ENCODE measurements at regions not wholly inside any gene's neighbourhood (a gene's known extent, or its start where the extent isn't known, plus 50 kb on each side); places are given as distances from the start of the nearest gene placed in this dataset.

DNA sequence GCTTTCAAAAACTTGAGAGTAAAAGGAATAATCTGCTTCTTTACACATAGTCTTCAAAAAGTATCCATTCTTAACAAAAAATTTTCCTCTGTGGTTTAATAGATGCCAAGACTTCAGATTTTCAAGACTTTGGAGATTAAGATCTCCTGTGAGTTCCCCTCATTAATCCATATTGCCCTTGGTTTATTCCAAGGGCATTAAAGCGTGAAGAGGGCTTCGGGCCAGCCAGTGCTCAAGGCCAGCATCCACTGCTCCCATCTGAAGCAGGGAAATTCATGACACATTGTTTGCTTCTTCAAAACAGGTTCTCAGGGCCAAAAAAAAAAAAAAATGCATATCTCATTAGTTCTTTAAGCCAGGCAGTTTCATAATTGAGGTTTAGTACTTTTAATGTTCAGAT, 137.3 kb upstream of the RHOBTB1 start:
- Mint-ChIP-seq H3K36me3 (ENCODE audit: low read depth) (no peaks in the 10 kb centered on the region), H3K27me3 (no peaks in the 10 kb centered on the region), H3K4me3 (no peak overlapping the region), H3K4me1 (ENCODE audit: low read depth) (peaks cover 6% of the 10 kb centered on the region), H3K9me3 (peaks cover 8% of the 10 kb centered on the region), H3K27ac (no peak overlapping the region)
- intact Hi-C loops (cut with micrococcal nuclease) = no loop called here

GRCh38 chr10:61078542-61079275, 134.7 kb upstream of the RHOBTB1 start:
- Mint-ChIP-seq H3K36me3 (ENCODE audit: low read depth) (no peaks in the 10 kb centered on the region), H3K27me3 (no peaks in the 10 kb centered on the region), H3K4me1 (ENCODE audit: low read depth) (peaks cover 6% of the 10 kb centered on the region), H3K27ac (no peak overlapping the region), H3K4me3 (no peak overlapping the region), H3K9me3 (no peaks in the 10 kb centered on the region)
- intact Hi-C loops (cut with micrococcal nuclease) = no loop called here

- peaks cover 6% of the 10 kb centered on the region for H3K4me1 Mint-ChIP-seq (ENCODE audit: low read depth)
- H3K9me3 Mint-ChIP-seq = no peaks in the 10 kb centered on the region
- no peak overlapping the region for H3K27ac Mint-ChIP-seq
- intact Hi-C loops (cut with micrococcal nuclease) = no loop called here
- no peaks in the 10 kb centered on the region for H3K36me3 Mint-ChIP-seq (ENCODE audit: low read depth)
- H3K4me3 Mint-ChIP-seq = no peak overlapping the region
- no peaks in the 10 kb centered on the region for H3K27me3 Mint-ChIP-seq
Observed at GRCh38 chr10:61076572-61077114, 132.7 kb upstream of the RHOBTB1 start.

DNA sequence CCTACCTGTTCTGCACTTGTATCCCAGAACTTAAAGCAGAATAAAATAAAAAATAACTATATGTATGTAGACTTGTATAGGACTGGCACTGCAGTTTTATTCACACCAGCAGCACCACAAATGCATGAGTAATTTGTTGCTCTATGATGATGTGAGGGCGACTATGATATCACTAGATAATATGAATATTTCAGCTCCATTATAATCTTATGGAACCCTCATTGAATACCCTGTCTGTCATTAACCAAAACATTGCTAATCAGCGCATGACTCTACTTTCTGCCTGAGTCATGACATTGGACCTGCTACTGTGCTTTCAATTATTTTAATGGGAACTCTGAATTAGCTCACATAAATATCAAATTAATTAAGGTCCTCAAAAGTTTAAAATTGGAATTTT, 129.4 kb upstream of the RHOBTB1 start:
- no peak overlapping the region for H3K27ac Mint-ChIP-seq
- intact Hi-C loops (cut with micrococcal nuclease) = no loop called here
- H3K36me3 Mint-ChIP-seq (ENCODE audit: low read depth) = no peaks in the 10 kb centered on the region
- no peaks in the 10 kb centered on the region for H3K9me3 Mint-ChIP-seq
- H3K4me3 Mint-ChIP-seq = no peak overlapping the region
- peaks cover 6% of the 10 kb centered on the region for H3K4me1 Mint-ChIP-seq (ENCODE audit: low read depth)
- H3K27me3 Mint-ChIP-seq = no peaks in the 10 kb centered on the region

GRCh38 chr10:61071580-61071979, 127.6 kb upstream of the RHOBTB1 start:
- H3K9me3 Mint-ChIP-seq = no peaks in the 10 kb centered on the region
- H3K4me3 Mint-ChIP-seq = no peak overlapping the region
- no peaks in the 10 kb centered on the region for H3K27me3 Mint-ChIP-seq
- peaks cover 2% of the 10 kb centered on the region for H3K4me1 Mint-ChIP-seq (ENCODE audit: low read depth)
- no peaks in the 10 kb centered on the region for H3K36me3 Mint-ChIP-seq (ENCODE audit: low read depth)
- H3K27ac Mint-ChIP-seq = no peak overlapping the region
- intact Hi-C loops (cut with micrococcal nuclease) = no loop called here

DNA sequence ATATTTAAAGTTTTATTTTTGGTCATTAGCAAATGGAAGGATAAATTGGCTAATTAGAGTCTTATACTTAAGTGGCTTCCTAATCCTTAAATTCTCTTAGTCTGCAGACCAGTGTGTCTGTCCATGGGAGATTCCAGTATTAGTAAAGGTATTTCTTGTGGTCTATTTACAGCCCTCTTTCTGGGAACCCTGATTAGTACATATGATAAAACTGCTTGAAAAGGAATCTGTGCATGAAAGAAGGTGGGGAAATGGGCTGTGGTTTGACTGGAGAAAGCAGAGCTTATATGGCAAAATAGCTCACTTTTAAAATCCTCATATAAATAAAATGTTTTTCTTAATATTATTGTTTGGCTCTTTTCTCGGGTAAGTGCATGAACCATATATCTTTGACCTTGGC, 124.5 kb upstream of the RHOBTB1 start:
- intact Hi-C loops (cut with micrococcal nuclease) = no loop called here
- Mint-ChIP-seq H3K27ac (no peak overlapping the region), H3K27me3 (no peaks in the 10 kb centered on the region), H3K36me3 (ENCODE audit: low read depth) (no peaks in the 10 kb centered on the region), H3K4me3 (no peak overlapping the region), H3K9me3 (no peaks in the 10 kb centered on the region), H3K4me1 (ENCODE audit: low read depth) (no peaks in the 10 kb centered on the region)

GRCh38 chr10:61067671-61068336, 123.8 kb upstream of the RHOBTB1 start:
- H3K4me1 Mint-ChIP-seq (ENCODE audit: low read depth) = no peaks in the 10 kb centered on the region
- H3K4me3 Mint-ChIP-seq = no peak overlapping the region
- intact Hi-C loops (cut with micrococcal nuclease) = no loop called here
- no peaks in the 10 kb centered on the region for H3K36me3 Mint-ChIP-seq (ENCODE audit: low read depth)
- H3K27ac Mint-ChIP-seq = no peak overlapping the region
- H3K9me3 Mint-ChIP-seq = no peaks in the 10 kb centered on the region
- H3K27me3 Mint-ChIP-seq = no peaks in the 10 kb centered on the region

GRCh38 chr10:61066661-61067344, 122.8 kb upstream of the RHOBTB1 start:
- Mint-ChIP-seq H3K9me3 (no peaks in the 10 kb centered on the region), H3K27ac (no peak overlapping the region), H3K4me1 (ENCODE audit: low read depth) (no peaks in the 10 kb centered on the region), H3K4me3 (no peak overlapping the region), H3K27me3 (no peaks in the 10 kb centered on the region), H3K36me3 (ENCODE audit: low read depth) (no peaks in the 10 kb centered on the region)
- intact Hi-C loops (cut with micrococcal nuclease) = no loop called here

- no peaks in the 10 kb centered on the region for H3K27me3 Mint-ChIP-seq
- no peaks in the 10 kb centered on the region for H3K4me1 Mint-ChIP-seq (ENCODE audit: low read depth)
- H3K27ac Mint-ChIP-seq = no peak overlapping the region
- no peaks in the 10 kb centered on the region for H3K36me3 Mint-ChIP-seq (ENCODE audit: low read depth)
- H3K9me3 Mint-ChIP-seq = no peaks in the 10 kb centered on the region
- H3K4me3 Mint-ChIP-seq = no peak overlapping the region
- intact Hi-C loops (cut with micrococcal nuclease) = no loop called here
Observed at GRCh38 chr10:61065051-61065450, 121.1 kb upstream of the RHOBTB1 start.

DNA sequence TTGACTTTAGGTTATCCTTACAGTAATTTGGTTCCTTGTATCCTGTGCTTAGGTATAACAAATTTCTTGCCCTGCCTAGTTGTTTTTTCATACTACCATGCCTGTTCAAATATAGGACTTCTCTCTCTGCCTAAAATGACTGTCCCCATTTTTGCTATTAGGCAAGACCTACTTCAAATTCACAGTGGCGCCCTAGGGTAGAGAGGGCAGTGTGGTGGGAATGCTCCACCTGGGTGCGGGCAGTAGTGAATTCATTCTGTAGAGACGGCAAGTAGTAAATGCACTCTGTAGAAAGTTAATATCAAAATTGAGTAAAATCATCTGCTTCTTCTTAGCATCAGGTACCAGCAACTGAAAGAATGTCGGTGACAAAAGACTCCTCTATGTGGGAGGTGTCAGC, 120.4 kb upstream of the RHOBTB1 start:
- H3K4me3 Mint-ChIP-seq = no peak overlapping the region
- intact Hi-C loops (cut with micrococcal nuclease) = no loop called here
- no peaks in the 10 kb centered on the region for H3K4me1 Mint-ChIP-seq (ENCODE audit: low read depth)
- no peaks in the 10 kb centered on the region for H3K36me3 Mint-ChIP-seq (ENCODE audit: low read depth)
- H3K27me3 Mint-ChIP-seq = no peaks in the 10 kb centered on the region
- no peak overlapping the region for H3K27ac Mint-ChIP-seq
- no peaks in the 10 kb centered on the region for H3K9me3 Mint-ChIP-seq

- no peak overlapping the region for H3K27ac Mint-ChIP-seq
- H3K4me3 Mint-ChIP-seq = no peak overlapping the region
- H3K27me3 Mint-ChIP-seq = no peaks in the 10 kb centered on the region
- no peaks in the 10 kb centered on the region for H3K4me1 Mint-ChIP-seq (ENCODE audit: low read depth)
- H3K9me3 Mint-ChIP-seq = no peaks in the 10 kb centered on the region
- H3K36me3 Mint-ChIP-seq (ENCODE audit: low read depth) = no peaks in the 10 kb centered on the region
- intact Hi-C loops (cut with micrococcal nuclease) = no loop called here
Observed at GRCh38 chr10:61063901-61064300, 119.9 kb upstream of the RHOBTB1 start.

GRCh38 chr10:61063034-61063433, 119.0 kb upstream of the RHOBTB1 start:
- H3K36me3 Mint-ChIP-seq (ENCODE audit: low read depth) = no peaks in the 10 kb centered on the region
- intact Hi-C loops (cut with micrococcal nuclease) = no loop called here
- H3K9me3 Mint-ChIP-seq = no peaks in the 10 kb centered on the region
- no peaks in the 10 kb centered on the region for H3K27me3 Mint-ChIP-seq
- no peaks in the 10 kb centered on the region for H3K4me1 Mint-ChIP-seq (ENCODE audit: low read depth)
- no peak overlapping the region for H3K27ac Mint-ChIP-seq
- H3K4me3 Mint-ChIP-seq = no peak overlapping the region

DNA sequence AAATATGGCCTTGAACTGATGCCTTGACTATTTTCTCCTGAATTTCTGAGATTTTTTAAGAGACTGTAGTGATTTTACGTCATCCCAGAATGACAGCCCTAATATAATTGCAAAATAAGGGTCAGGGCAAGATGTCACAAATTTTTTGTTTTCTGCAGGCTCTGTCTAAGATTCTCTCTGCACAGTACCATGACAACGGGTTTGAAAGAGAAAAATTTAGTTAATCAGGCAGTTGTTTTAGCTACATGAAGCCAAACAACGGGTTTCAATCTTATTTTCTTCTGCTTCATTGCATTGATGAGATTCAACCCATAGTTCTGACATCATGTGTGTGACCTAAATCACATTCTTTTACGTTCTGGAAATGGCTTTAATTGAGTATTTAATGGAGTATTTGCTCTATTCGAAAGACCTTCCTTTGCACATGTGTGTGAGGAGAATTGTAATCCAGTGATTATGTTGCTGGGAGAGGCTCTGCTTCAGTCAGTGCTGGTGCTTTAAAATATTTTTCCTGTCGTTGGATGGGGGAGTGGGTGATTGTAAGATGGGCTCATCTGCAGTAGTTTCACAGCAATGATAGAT, 118.0 kb upstream of the RHOBTB1 start:
- no peaks in the 10 kb centered on the region for H3K36me3 Mint-ChIP-seq (ENCODE audit: low read depth)
- H3K4me1 Mint-ChIP-seq (ENCODE audit: low read depth) = no peaks in the 10 kb centered on the region
- no peak overlapping the region for H3K4me3 Mint-ChIP-seq
- intact Hi-C loops (cut with micrococcal nuclease) = no loop called here
- no peaks in the 10 kb centered on the region for H3K9me3 Mint-ChIP-seq
- no peak overlapping the region for H3K27ac Mint-ChIP-seq
- H3K27me3 Mint-ChIP-seq = no peaks in the 10 kb centered on the region

DNA sequence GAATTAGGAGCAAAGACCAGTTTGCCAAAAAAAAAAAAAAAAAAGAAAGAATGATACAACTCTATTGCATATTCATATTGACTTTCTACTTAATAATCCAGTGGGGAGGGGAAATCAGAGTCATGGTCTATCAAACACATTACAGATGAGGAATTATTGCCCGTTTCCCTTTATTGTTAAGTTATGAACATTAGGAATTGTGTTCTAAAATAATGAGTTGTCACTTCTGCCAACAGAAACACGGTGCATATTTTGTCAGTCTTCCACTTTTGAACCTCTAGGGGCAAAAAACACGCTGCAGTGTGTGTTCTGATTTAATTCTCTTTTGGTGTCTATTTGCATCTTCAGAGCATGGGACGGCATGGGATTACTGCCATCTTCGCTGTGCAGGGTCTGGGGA, 115.7 kb upstream of the RHOBTB1 start:
- intact Hi-C loops (cut with micrococcal nuclease) = no loop called here

More for the DNA sequence above, 115.7 kb upstream of the RHOBTB1 start:
- H3K36me3 Mint-ChIP-seq (ENCODE audit: low read depth) = no peaks in the 10 kb centered on the region
- H3K27me3 Mint-ChIP-seq = no peaks in the 10 kb centered on the region
- no peak overlapping the region for H3K27ac Mint-ChIP-seq
- H3K4me3 Mint-ChIP-seq = no peak overlapping the region
- H3K4me1 Mint-ChIP-seq (ENCODE audit: low read depth) = no peaks in the 10 kb centered on the region
- H3K9me3 Mint-ChIP-seq = no peaks in the 10 kb centered on the region

Measured in dendritic cell treated with granulocyte-macrophage colony-stimulating factor and Interleukin-4, amounts not matched to agents 40 ng/mL and 50 ng/mL, for 4 days (primary cell).